Posterior cingulate gyrus (tissue), 11 donors: ENCODE measurements at regions not wholly inside any gene's neighbourhood (a gene's known extent, or its start where the extent isn't known, plus 50 kb on each side); places are given as distances from the start of the nearest gene placed in this dataset.
"Not testable (repeated sequence)": the region's sequence is repeated elsewhere in the genome, so short reads cannot be mapped to it uniquely, and the experiment has no call there.

Experiments
- DNase-seq, 10 donors: peaks; one replicate each; pipeline versions ENCODE4 v3.0.0 to v3.0.0-alpha.2; 2020 to 2021; ENCODE audit warnings: mixed read lengths in 3 of 10
- intact Hi-C: fragments of 100-400 bp; cut with DNase I; formaldehyde crosslinking; loops from one replicate; pipeline ENCODE4 v1.15.1; 2023

- peak in 1 of 10 donors; percentile 57 for DNase-seq
- intact Hi-C loops, result no loop called here
These were observed 475.5 kb downstream of the SOX11 start for GRCh38 chr2:6167592-6168138.

GRCh38 chr2:6168485-6168884, 476.3 kb downstream of the SOX11 start:
- no peak for DNase-seq
- intact Hi-C loops, result no loop called here

GRCh38 chr2:6171294-6171693, 479.1 kb downstream of the SOX11 start:
- intact Hi-C loops, result no loop called here
- no peak for DNase-seq

- intact Hi-C loops, result no loop called here
- no peak for DNase-seq
These were observed 485.6 kb downstream of the SOX11 start for GRCh38 chr2:6177811-6178210.

- no peak for DNase-seq
- intact Hi-C loops, result no loop called here
These were observed 489.3 kb downstream of the SOX11 start for GRCh38 chr2:6181525-6181924.

DNA sequence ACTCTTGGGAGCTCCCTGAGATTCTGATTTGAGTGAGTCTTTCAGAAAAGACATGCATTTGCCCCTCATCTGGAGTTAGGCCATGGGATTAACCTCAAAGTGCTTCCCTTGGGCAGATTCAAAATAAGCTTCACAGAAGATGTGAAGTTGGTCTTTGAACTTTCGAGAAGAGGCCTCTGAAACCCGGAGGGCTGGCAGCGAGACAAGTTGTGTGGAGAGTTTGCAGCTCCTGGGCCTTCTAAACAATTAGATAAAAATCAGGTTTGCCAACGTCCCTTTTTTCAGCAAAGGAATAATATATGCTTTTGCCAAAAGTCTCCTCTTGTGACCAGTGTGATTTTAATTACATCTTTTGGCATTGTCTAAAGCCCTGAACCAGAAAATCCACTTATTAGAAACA, 489.7 kb downstream of the SOX11 start:
- DNase-seq, result no peak

DNA sequence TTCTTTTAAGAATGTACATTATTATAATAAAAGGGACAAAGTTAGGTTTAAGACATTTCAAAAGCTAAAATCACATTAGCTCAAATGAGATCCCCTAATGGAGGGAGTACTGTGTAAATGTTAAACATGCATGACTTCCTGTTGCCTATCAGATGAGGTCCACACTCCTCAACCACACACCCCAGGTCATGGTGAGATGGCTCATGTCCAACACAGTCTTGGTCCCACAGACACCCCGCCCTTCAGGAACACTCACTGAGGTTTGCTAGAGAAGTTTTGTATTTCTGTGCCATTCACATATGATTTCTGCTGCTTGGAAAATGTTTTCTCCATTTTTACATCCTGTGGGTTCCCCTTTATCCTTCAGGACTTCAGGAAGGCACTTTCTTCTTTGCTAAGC, 491.0 kb downstream of the SOX11 start:
- DNase-seq, result no peak
- intact Hi-C loops, result no loop called here

More for the DNA sequence above, 489.7 kb downstream of the SOX11 start:
- intact Hi-C loops, result no loop called here

DNA sequence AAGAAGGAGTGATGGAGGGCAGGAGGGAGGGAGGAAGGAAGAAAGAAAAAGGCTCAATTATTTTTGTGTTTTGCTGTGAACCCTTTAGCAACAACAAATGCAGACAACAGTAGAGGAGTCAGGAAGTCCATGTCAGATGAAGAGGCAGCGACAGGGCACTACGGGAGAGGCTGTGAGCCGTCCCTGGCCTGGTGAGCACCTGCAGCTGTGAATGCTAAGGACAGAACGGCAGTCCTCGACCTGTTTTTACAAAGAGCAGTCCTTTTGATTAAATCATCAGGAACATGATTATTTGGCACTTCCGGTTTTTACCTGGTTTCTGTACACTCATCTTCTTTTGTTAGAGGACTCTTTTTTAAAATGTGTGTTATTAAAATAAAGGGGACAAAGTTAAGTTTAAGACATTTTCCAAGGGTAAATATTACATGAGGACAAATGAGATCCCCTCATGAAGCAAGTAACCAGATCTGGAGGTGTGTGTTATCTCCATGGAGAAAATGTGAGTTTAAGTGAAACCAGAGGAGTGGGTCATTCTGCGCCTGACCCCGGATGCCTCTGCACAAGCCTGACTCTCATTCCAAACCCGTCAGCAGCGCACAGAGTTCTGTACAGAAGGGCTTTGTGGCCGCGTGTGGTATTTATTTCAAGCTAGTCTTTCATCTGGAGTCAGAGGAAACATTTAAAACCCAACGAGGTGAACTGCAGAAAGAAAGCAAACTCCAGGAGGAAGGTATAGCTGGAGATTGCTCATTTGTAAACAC, 492.5 kb downstream of the SOX11 start:
- intact Hi-C loops, result no loop called here
- no peak for DNase-seq

- DNase-seq, result no peak
- intact Hi-C loops, result no loop called here
These were observed 494.4 kb downstream of the SOX11 start for GRCh38 chr2:6186332-6187151.

GRCh38 chr2:6196449-6196848, 504.3 kb downstream of the SOX11 start:
- intact Hi-C loops, result no loop called here
- DNase-seq, result no peak

GRCh38 chr2:6198370-6198919, 506.3 kb downstream of the SOX11 start:
- DNase-seq, intact Hi-C loops: not testable (repeated sequence)

DNA sequence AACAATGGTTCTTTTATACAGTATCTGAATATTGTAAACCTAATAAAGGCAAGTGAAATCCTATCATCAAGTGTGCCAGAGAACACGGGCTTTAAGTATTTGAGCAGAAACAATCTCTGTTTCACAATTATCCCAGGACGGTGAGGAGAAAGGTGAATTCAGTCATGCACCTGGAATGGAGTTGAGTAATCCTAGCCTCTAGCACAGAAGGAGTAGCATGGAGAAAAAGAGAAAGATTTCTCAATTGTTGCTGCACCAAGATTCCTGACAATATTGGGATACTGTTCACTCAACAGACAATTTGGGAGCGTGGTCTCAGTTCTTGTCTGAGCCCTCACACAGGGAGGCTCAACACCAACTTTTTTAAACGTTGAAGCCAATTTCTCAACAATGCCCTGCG, 510.6 kb downstream of the SOX11 start:
- intact Hi-C loops, result no loop called here
- DNase-seq, result no peak

DNA sequence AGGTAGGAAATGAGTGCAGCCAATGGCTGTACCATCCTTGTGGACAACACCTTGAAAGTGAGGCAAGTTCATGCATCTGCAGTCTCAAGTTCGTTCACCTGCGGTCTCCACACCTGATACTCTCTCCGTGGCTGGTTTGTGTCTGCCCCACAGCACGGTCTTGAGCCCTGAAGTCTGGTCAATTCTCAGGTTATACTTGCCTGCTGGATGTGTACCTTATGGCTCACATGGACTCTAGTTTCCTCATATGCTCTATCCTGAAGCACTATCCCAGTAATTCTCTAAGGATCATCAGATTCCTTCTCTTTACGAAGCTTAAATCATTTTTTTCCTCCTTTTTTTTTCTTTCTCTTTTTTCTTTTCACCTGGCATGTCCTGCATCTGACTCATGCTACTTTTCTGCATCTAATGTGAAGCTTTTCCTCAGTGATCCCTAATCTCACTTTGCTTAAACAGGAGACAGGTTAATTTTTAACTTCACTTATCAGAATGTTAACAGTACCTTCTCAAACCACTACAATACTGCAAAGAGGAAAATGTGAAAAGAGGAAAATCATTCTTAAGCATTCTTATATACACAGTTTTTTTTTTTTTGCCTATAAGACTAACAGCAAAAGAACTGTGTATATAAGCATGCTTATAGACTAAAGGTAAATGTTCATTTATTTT, 511.2 kb downstream of the SOX11 start:
- DNase-seq, result no peak
- intact Hi-C loops, result no loop called here

- intact Hi-C loops, result no loop called here
- no peak for DNase-seq
These were observed 514.7 kb downstream of the SOX11 start for GRCh38 chr2:6206882-6207281.

DNA sequence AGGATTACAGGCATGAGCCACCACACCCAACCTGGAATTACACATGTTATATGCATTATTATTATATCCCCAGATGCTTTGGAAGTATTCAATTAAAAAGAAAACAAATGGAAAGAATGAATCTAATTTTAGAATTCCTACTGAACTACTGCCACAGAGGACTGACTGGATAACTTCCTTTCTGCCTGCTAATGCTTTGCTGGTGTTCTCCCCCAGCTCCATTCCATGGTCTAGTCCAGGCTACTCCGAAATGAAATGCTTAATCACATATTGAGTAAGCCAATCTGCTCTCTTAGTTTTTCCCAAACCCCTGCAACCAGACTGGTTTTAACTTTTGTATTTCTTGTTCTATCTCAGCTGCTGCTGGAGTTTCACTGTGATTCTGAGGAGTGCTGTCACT, 519.1 kb downstream of the SOX11 start:
- no peak for DNase-seq
- intact Hi-C loops, result no loop called here

GRCh38 chr2:6212491-6212890, 520.3 kb downstream of the SOX11 start:
- intact Hi-C loops, result no loop called here
- DNase-seq, result no peak

GRCh38 chr2:6213056-6213780, 521.0 kb downstream of the SOX11 start:
- intact Hi-C loops, result no loop called here

DNA sequence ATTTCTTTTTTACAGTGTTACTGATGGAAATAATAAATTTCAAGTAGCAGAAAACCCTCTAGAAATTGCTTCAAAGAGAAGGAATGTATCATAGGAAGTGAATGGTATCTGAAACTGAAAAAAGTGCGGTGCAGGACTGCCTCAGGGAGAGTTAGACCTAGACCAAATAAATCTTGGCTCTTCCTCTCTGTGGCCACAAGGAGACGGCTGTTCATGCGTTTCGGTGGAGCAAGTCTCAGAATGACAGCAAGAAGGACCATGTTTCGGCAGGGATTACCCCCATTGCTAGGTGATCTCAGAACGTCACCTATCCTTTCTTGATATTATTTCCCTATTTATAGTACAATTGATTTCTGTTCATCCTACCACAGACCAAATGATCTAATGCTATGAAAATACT, 522.3 kb downstream of the SOX11 start:
- intact Hi-C loops, result no loop called here
- no peak for DNase-seq

More at GRCh38 chr2:6213056-6213780, 521.0 kb downstream of the SOX11 start:
- DNase-seq, result no peak

DNA sequence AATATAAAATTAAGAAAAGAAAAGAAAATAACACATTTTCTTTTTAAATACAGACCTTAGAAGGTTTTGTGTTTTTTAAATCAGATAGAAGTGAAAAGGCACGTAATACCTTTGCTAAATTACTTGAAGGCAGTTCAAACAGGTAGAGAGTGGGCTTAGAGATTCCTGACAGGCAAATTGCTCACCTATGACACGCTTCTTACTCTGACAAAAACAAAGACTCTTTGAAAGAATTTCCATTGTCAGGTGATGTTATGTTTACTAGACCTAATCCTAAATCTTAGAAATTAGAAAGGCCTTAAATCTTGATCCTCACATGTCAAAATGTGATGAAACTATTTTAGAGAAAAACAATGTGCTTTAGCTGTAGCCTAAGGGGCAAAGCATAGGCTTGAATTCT, 522.9 kb downstream of the SOX11 start:
- intact Hi-C loops, result no loop called here

GRCh38 chr2:6216234-6216633, 524.0 kb downstream of the SOX11 start:
- intact Hi-C loops, result no loop called here
- DNase-seq, result no peak

More for the DNA sequence above, 522.9 kb downstream of the SOX11 start:
- DNase-seq, result no peak
